DOHH2 (cell line): ENCODE measurements at regions not wholly inside any gene's neighbourhood (a gene's known extent, or its start where the extent isn't known, plus 50 kb on each side); places are given as distances from the start of the nearest gene placed in this dataset.
A peak's percentile ranks its signal among the peaks of the same experiment; 100 is the strongest.

Experiments
- H3F3A ChIP-seq: fragments of 200-600 bp; sonication (generic), shearing (Covaris generic); 2 replicates; pipeline ENCODE4 v1.6.0; 2016; ENCODE audit warnings: antibody characterized with exemption, mild to moderate bottlenecking; ENCODE audit not compliant: control insufficient read depth, insufficient read depth
- H3K27ac ChIP-seq: fragments of 200-600 bp; sonication (generic); 2 replicates; pipeline ENCODE4 v1.5.1; 2014; ENCODE audit warnings: low read depth, mild to moderate bottlenecking, low read length, moderate library complexity
- H3K27me3 ChIP-seq: fragments of 200-600 bp; sonication (generic); 2 replicates; pipeline ENCODE4 v1.6.1; 2014; ENCODE audit warnings: mild to moderate bottlenecking, low read length, mixed read lengths; ENCODE audit not compliant: control insufficient read depth
- H3K36me3 ChIP-seq: fragments of 200-600 bp; sonication (generic); 2 replicates; pipeline ENCODE4 v1.6.1; 2014; ENCODE audit warnings: mild to moderate bottlenecking, low read length, moderate library complexity, mixed read lengths; ENCODE audit not compliant: control insufficient read depth
- H3K4me1 ChIP-seq: fragments of 200-600 bp; sonication (generic); 2 replicates; pipeline ENCODE4 v1.6.1; 2014; ENCODE audit warnings: mild to moderate bottlenecking, low read length, mixed read lengths; ENCODE audit not compliant: control insufficient read depth
- H3K4me2 ChIP-seq: fragments of 200-600 bp; sonication (generic); 2 replicates; pipeline ENCODE4 v1.6.0; 2014; ENCODE audit warnings: mild to moderate bottlenecking, low read length, moderate library complexity
- H3K4me3 ChIP-seq: fragments of 200-600 bp; sonication (generic); 2 replicates; pipeline ENCODE4 v1.5.1; 2014; ENCODE audit warnings: mild to moderate bottlenecking, low read length, mixed read lengths
- H3K79me2 ChIP-seq: fragments of 200-600 bp; sonication (generic); 2 replicates; pipeline ENCODE4 v1.6.1; 2014; ENCODE audit warnings: mild to moderate bottlenecking, low read length, mixed read lengths; ENCODE audit not compliant: control insufficient read depth
- H3K9me2 ChIP-seq: fragments of 200-600 bp; sonication (generic); replicated peaks from 2 replicates; pipeline ENCODE4 v1.6.1; 2014; ENCODE audit warnings: mild to moderate bottlenecking, low read length, mixed read lengths; ENCODE audit not compliant: control insufficient read depth
- H3K9me3 ChIP-seq: fragments of 200-600 bp; sonication (generic); 2 replicates; pipeline ENCODE4 v1.6.1; 2014; ENCODE audit warnings: antibody characterized with exemption, low read length, mixed read lengths; ENCODE audit not compliant: control insufficient read depth, insufficient read depth
- H4K20me1 ChIP-seq: fragments of 200-600 bp; sonication (generic); 2 replicates; pipeline ENCODE4 v1.6.0; 2014; ENCODE audit warnings: low read depth, mild to moderate bottlenecking, antibody characterized with exemption, low read length, moderate library complexity; ENCODE audit not compliant: control insufficient read depth, insufficient read depth
- CTCF ChIP-seq: fragments of 200-600 bp; sonication (generic); IDR thresholded peaks from one replicate; pipeline ENCODE4 v1.5.1; 2014; ENCODE audit warnings: antibody characterized with exemption, mild to moderate bottlenecking, low read depth, low read length; ENCODE audit not compliant: poor library complexity, severe bottlenecking
- EZH2phosphoT487 ChIP-seq: fragments of 200-600 bp; sonication (generic); IDR thresholded peaks from 2 replicates; pipeline ENCODE4 v1.6.1; 2017; ENCODE audit warnings: borderline replicate concordance, mild to moderate bottlenecking, antibody characterized with exemption, low read length, moderate library complexity, mixed read lengths

- H3F3A ChIP-seq = no peaks in the 10 kb centered on the region
- no peaks in the 10 kb centered on the region for H4K20me1 ChIP-seq
- H3K79me2 ChIP-seq = no peaks in the 10 kb centered on the region
- no peaks in the 10 kb centered on the region for H3K27me3 ChIP-seq
- no peaks in the 10 kb centered on the region for H3K36me3 ChIP-seq
- H3K4me3 ChIP-seq = no peak overlapping the region
- H3K4me2 ChIP-seq = no peak overlapping the region
- TF ChIP-seq CTCF = no peak
- TF ChIP-seq EZH2phosphoT487 = no peak
- no peaks in the 10 kb centered on the region for H3K4me1 ChIP-seq
- no peak overlapping the region for H3K27ac ChIP-seq
- H3K9me3 ChIP-seq = no peaks in the 10 kb centered on the region
- H3K9me2 ChIP-seq = no peaks in the 10 kb centered on the region
Observed at GRCh38 chrX:92230628-92231027, 451.5 kb downstream of the PCDH11X start.

DNA sequence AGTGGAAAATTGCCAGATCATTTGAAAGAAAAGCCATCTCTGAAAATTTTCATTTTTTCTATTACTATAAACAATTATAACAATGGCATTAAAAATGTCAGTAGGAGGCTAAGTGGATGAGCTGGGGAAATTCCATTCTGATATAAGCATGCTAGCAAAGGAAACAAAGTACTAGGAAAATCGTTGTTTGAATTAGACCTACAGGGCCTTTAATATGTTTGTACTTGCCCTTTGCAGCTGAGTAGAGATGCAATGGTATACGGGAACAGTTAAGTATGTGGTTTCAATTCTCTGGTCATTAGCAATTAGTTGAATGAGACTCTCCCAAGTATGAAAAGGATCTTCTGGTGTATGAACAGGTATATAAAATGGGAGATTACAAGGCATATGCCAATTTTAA, 452.2 kb downstream of the PCDH11X start:
- H3K79me2 ChIP-seq = no peaks in the 10 kb centered on the region
- TF ChIP-seq EZH2phosphoT487 (no peak), CTCF (no peak)
- H3K4me2 ChIP-seq = no peak overlapping the region
- no peaks in the 10 kb centered on the region for H3K4me1 ChIP-seq
- H4K20me1 ChIP-seq = no peaks in the 10 kb centered on the region
- no peak overlapping the region for H3K4me3 ChIP-seq
- H3K27me3 ChIP-seq = no peaks in the 10 kb centered on the region
- no peaks in the 10 kb centered on the region for H3K9me3 ChIP-seq
- no peak overlapping the region for H3K27ac ChIP-seq
- H3K36me3 ChIP-seq = no peaks in the 10 kb centered on the region
- H3F3A ChIP-seq = no peaks in the 10 kb centered on the region
- no peaks in the 10 kb centered on the region for H3K9me2 ChIP-seq

DNA sequence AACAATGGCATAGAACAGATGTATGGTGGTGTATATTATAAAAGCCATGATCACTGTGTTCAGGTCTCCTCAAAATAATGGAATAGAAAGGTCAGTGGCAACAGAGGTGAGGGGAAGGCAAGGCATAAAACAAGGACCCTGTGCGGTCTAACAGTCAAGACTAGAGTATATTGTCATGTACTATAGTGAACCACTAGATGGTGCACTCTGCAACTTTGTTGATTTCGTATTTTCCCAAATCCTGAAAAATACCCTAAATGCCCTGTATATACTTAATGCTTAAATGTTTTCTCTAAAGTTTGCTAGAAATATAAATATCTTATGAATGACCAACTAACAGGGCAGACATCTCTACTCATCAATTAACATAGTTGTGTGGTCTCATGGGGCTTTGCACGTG, 453.0 kb downstream of the PCDH11X start:
- Histone ChIP-seq H3K27me3 (no peaks in the 10 kb centered on the region), H3K4me3 (no peak overlapping the region), H3K9me2 (no peaks in the 10 kb centered on the region), H3K27ac (no peak overlapping the region), H3F3A (no peaks in the 10 kb centered on the region), H3K36me3 (no peaks in the 10 kb centered on the region), H3K9me3 (no peaks in the 10 kb centered on the region), H3K4me2 (no peak overlapping the region), H3K4me1 (no peaks in the 10 kb centered on the region), H4K20me1 (no peaks in the 10 kb centered on the region), H3K79me2 (no peaks in the 10 kb centered on the region)
- TF ChIP-seq EZH2phosphoT487 (no peak), CTCF (peak; percentile 23)

DNA sequence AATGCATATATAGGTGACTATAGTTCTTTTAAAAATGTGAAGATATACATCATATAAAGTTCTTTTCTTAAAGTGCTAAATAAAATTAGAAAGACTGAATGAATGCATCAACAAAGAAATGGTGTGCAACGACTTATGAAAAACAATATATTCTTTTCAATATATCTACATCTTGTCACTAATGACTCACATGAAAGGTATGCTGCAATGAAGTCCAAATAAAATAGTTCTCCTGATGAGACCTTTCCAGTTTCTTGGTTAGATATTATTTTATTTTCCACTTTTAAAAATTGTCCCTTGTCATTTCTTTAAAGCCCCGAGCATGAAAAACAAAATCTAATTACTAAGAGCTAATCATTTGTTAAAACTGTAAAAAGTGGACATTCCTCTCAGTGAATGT, 462.1 kb downstream of the PCDH11X start:
- Histone ChIP-seq H3K36me3 (no peaks in the 10 kb centered on the region), H3K27ac (no peak overlapping the region), H3K4me3 (no peak overlapping the region), H3K4me2 (no peak overlapping the region), H3K27me3 (no peaks in the 10 kb centered on the region), H3K9me3 (no peaks in the 10 kb centered on the region), H3K79me2 (no peaks in the 10 kb centered on the region), H3K4me1 (no peaks in the 10 kb centered on the region), H3K9me2 (no peaks in the 10 kb centered on the region), H3F3A (no peaks in the 10 kb centered on the region), H4K20me1 (no peaks in the 10 kb centered on the region)
- TF ChIP-seq EZH2phosphoT487 = no peak
- TF ChIP-seq CTCF = no peak
